HL-60 (cell line): ENCODE measurements at regions not wholly inside any gene's neighbourhood (a gene's known extent, or its start where the extent isn't known, plus 50 kb on each side); places are given as distances from the start of the nearest gene placed in this dataset.

Source experiments
- CTCF ChIP-seq: IDR thresholded peaks from one replicate; pipeline ENCODE4 v1.5.1; 2011; ENCODE audit warnings: low read length, control low read depth, inconsistent platforms; ENCODE audit not compliant: insufficient read depth
- POLR2AphosphoS5 ChIP-seq: IDR thresholded peaks from 2 replicates; pipeline ENCODE4 v1.6.1; 2012; ENCODE audit warnings: low read depth

DNA sequence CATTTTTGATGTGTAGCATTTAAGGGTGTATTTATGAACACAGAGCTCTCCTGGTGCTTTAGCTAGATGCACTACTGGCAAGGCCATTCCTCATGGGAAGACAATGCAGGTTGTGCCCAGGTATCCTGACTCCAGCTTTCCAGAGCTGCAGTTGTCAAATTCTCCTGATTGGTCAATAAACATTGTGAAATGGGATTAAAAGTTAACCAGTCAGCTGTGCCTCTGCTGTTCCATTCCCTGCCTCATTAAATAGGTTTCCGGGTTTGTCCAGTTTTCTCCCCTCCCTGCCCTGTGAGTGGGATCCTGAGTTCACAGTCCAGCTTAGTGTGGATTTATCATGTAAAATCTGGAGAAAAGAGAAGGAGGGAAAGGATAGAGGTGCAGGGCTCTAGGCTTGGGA is 207.3 kb downstream of the SQOR start:
- TF ChIP-seq CTCF, result no peak
- TF ChIP-seq POLR2AphosphoS5, result no peak
